RWPE2 (cell line): ENCODE measurements at regions not wholly inside any gene's neighbourhood (a gene's known extent, or its start where the extent isn't known, plus 50 kb on each side); places are given as distances from the start of the nearest gene placed in this dataset.

Source experiments
- ATAC-seq: fragments of 200-7000 bp; cut with Tn5 transposase; 3 replicates; pipeline ENCODE4 v1.9.1; 2021; ENCODE audit warnings: low read depth
- DNase-seq: peaks from one replicate; pipeline ENCODE4 v3.0.0-alpha.2; 2020; ENCODE audit warnings: low spot score
- H3K27ac ChIP-seq: fragments of 450-650 bp; 2 replicates; pipeline ENCODE4 v1.5.1; 2017; ENCODE audit warnings: mild to moderate bottlenecking; ENCODE audit not compliant: poor library complexity, severe bottlenecking
- H3K27me3 ChIP-seq: fragments of 250-450 bp; sonication (Bioruptor Pico); 2 replicates; pipeline ENCODE4 v1.5.1; 2021; ENCODE audit warnings: mild to moderate bottlenecking, moderate library complexity; ENCODE audit not compliant: insufficient read depth, poor library complexity, severe bottlenecking
- H3K36me3 ChIP-seq: fragments of 250-450 bp; sonication (Bioruptor Pico); 2 replicates; pipeline ENCODE4 v1.5.1; 2020; ENCODE audit warnings: low read depth, mild to moderate bottlenecking, moderate library complexity
- H3K4me1 ChIP-seq: fragments of 250-450 bp; sonication (Bioruptor Pico); 2 replicates; pipeline ENCODE4 v1.5.1; 2021; ENCODE audit warnings: mild to moderate bottlenecking, moderate library complexity; ENCODE audit not compliant: insufficient read depth, poor library complexity, severe bottlenecking
- H3K4me3 ChIP-seq: fragments of 250-450 bp; sonication (Bioruptor Pico); 2 replicates; pipeline ENCODE4 v1.5.1; 2021; ENCODE audit warnings: mild to moderate bottlenecking, moderate library complexity; ENCODE audit not compliant: severe bottlenecking
- H3K9me3 ChIP-seq: fragments of 250-450 bp; sonication (Bioruptor Pico); 2 replicates; pipeline ENCODE4 v1.5.1; 2021; ENCODE audit warnings: mild to moderate bottlenecking, moderate library complexity; ENCODE audit not compliant: severe bottlenecking
- CTCF ChIP-seq: fragments of 450-650 bp; IDR thresholded peaks from one replicate; pipeline ENCODE4 v1.5.1; 2017; ENCODE audit warnings: mild to moderate bottlenecking, moderate library complexity; ENCODE audit not compliant: poor library complexity, severe bottlenecking

- no peaks in the 10 kb centered on the region for H3K27me3 ChIP-seq
- ATAC-seq (no peak), DNase-seq (no peak)
- H3K4me3 ChIP-seq, result no peak overlapping the region
- H3K9me3 ChIP-seq, result no peaks in the 10 kb centered on the region
- no peak for TF ChIP-seq CTCF
- no peaks in the 10 kb centered on the region for H3K36me3 ChIP-seq
- no peaks in the 10 kb centered on the region for H3K4me1 ChIP-seq
- no peak overlapping the region for H3K27ac ChIP-seq
Observed at GRCh38 chr9:28671000-28671399, 1097.7 kb upstream of the C9orf72 start.

- Histone ChIP-seq H3K36me3 (no peaks in the 10 kb centered on the region), H3K4me3 (no peak overlapping the region), H3K9me3 (no peaks in the 10 kb centered on the region), H3K4me1 (peaks cover 5% of the 10 kb centered on the region), H3K27me3 (no peaks in the 10 kb centered on the region), H3K27ac (no peak overlapping the region)
- no peak for DNase-seq
- TF ChIP-seq CTCF, result no peak
- peak; percentile 27; the same call in 1 of the 3 replicates for ATAC-seq
Observed at GRCh38 chr9:28678097-28678496, 1104.8 kb upstream of the C9orf72 start.

DNA sequence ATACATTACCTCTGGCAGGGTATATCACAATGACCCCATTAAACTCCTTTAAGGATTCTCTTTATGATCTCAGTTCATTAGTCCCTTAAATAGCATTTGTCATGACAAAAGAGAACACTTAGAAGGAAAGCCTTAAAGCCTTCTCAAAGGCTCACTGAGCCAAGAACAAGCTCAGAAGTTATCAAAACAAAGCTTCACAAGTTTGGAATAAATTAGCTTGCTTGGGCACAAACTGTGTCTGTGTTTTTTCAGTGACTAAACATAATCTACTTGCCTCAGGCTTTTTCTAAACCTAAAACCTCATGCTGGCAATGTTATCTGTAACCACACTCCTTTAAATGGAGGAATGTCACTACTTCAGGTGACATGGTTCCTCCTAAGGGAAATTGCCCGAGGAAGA is 1114.9 kb upstream of the C9orf72 start:
- H3K27me3 ChIP-seq, result no peaks in the 10 kb centered on the region
- no peak for TF ChIP-seq CTCF
- H3K27ac ChIP-seq, result no peak overlapping the region
- ATAC-seq, result no peak
- H3K4me3 ChIP-seq, result no peak overlapping the region
- H3K36me3 ChIP-seq, result no peaks in the 10 kb centered on the region
- no peaks in the 10 kb centered on the region for H3K9me3 ChIP-seq
- H3K4me1 ChIP-seq, result no peaks in the 10 kb centered on the region
- DNase-seq, result no peak

GRCh38 chr9:28692012-28692411 is 1118.7 kb upstream of the C9orf72 start:
- DNase-seq (no peak), ATAC-seq (no peak)
- H3K27ac ChIP-seq, result no peak overlapping the region
- no peaks in the 10 kb centered on the region for H3K36me3 ChIP-seq
- H3K4me1 ChIP-seq, result no peaks in the 10 kb centered on the region
- no peaks in the 10 kb centered on the region for H3K9me3 ChIP-seq
- H3K27me3 ChIP-seq, result no peaks in the 10 kb centered on the region
- H3K4me3 ChIP-seq, result no peak overlapping the region
- TF ChIP-seq CTCF, result no peak

- no peaks in the 10 kb centered on the region for H3K36me3 ChIP-seq
- ATAC-seq, result no peak
Observed at GRCh38 chr9:28696960-28697359, 1123.7 kb upstream of the C9orf72 start.

More at GRCh38 chr9:28696960-28697359, 1123.7 kb upstream of the C9orf72 start:
- Histone ChIP-seq H3K27ac (no peak overlapping the region), H3K9me3 (no peaks in the 10 kb centered on the region), H3K4me1 (no peaks in the 10 kb centered on the region), H3K27me3 (no peaks in the 10 kb centered on the region), H3K4me3 (no peak overlapping the region)
- TF ChIP-seq CTCF, result no peak
- DNase-seq, result no peak
